ENCODE measurements at regions not wholly inside any gene's neighbourhood (a gene's known extent, or its start where the extent isn't known, plus 50 kb on each side); places are given as distances from the start of the nearest gene placed in this dataset.

- no peak for TF ChIP-seq CTCF (IDR thresholded peaks at IDR 0.05; ENCODE audit: borderline replicate concordance)
- no peak for DNase-seq
- Histone ChIP-seq H3K9me3 (replicated peaks) (peaks cover 6% of the 10 kb centered on the region), H3K4me3 (no peak overlapping the region), H3K27ac (replicated peaks) (no peak overlapping the region), H3K36me3 (no peaks in the 10 kb centered on the region), H3K27me3 (ENCODE audit: low read depth) (no peaks in the 10 kb centered on the region), H3K4me1 (no peaks in the 10 kb centered on the region)
- intact Hi-C loops (cut with micrococcal nuclease): no loop called here
These were observed 63.3 kb downstream of the CD24 start for GRCh38 chr6:106910999-106911949.

GRCh38 chr6:106908386-106908840, 66.1 kb downstream of the CD24 start:
- H3K27ac ChIP-seq (replicated peaks): no peak overlapping the region
- no peaks in the 10 kb centered on the region for H3K36me3 ChIP-seq
- no peaks in the 10 kb centered on the region for H3K27me3 ChIP-seq (ENCODE audit: low read depth)
- no peak overlapping the region for H3K4me3 ChIP-seq
- peaks cover 3% of the 10 kb centered on the region for H3K9me3 ChIP-seq (replicated peaks)
- DNase-seq: no peak
- TF ChIP-seq CTCF (IDR thresholded peaks at IDR 0.05; ENCODE audit: borderline replicate concordance): no peak
- intact Hi-C loops (cut with micrococcal nuclease): no loop called here
- H3K4me1 ChIP-seq: no peaks in the 10 kb centered on the region

GRCh38 chr6:106907754-106908153, 66.8 kb downstream of the CD24 start:
- intact Hi-C loops (cut with micrococcal nuclease): no loop called here
- H3K36me3 ChIP-seq: no peaks in the 10 kb centered on the region
- TF ChIP-seq CTCF (IDR thresholded peaks at IDR 0.05; ENCODE audit: borderline replicate concordance): no peak

GRCh38 chr6:106906232-106906631, 68.3 kb downstream of the CD24 start:
- no peak for DNase-seq
- Histone ChIP-seq H3K9me3 (replicated peaks) (peaks cover 11% of the 10 kb centered on the region), H3K36me3 (no peaks in the 10 kb centered on the region), H3K4me3 (no peak overlapping the region), H3K27ac (replicated peaks) (no peak overlapping the region), H3K4me1 (no peaks in the 10 kb centered on the region), H3K27me3 (ENCODE audit: low read depth) (no peaks in the 10 kb centered on the region)
- intact Hi-C loops (cut with micrococcal nuclease): no loop called here
- no peak for TF ChIP-seq CTCF (IDR thresholded peaks at IDR 0.05; ENCODE audit: borderline replicate concordance)

More at GRCh38 chr6:106907754-106908153, 66.8 kb downstream of the CD24 start:
- H3K27me3 ChIP-seq (ENCODE audit: low read depth): no peaks in the 10 kb centered on the region
- no peak overlapping the region for H3K27ac ChIP-seq (replicated peaks)
- no peaks in the 10 kb centered on the region for H3K4me1 ChIP-seq
- H3K4me3 ChIP-seq: no peak overlapping the region
- peaks cover 3% of the 10 kb centered on the region for H3K9me3 ChIP-seq (replicated peaks)
- no peak for DNase-seq

GRCh38 chr6:106903299-106903698, 71.2 kb downstream of the CD24 start:
- no peak for DNase-seq
- H3K27me3 ChIP-seq (ENCODE audit: low read depth): no peaks in the 10 kb centered on the region
- intact Hi-C loops (cut with micrococcal nuclease): no loop called here
- no peaks in the 10 kb centered on the region for H3K4me1 ChIP-seq
- no peak overlapping the region for H3K27ac ChIP-seq (replicated peaks)
- H3K4me3 ChIP-seq: no peak overlapping the region
- no peaks in the 10 kb centered on the region for H3K36me3 ChIP-seq
- no peak for TF ChIP-seq CTCF (IDR thresholded peaks at IDR 0.05; ENCODE audit: borderline replicate concordance)
- H3K9me3 ChIP-seq (replicated peaks): peaks cover 30% of the 10 kb centered on the region

Measured in left ventricle myocardium inferior (tissue), 1 donor.